Fibroblast of skin of abdomen (primary cell): ENCODE measurements at regions not wholly inside any gene's neighbourhood (a gene's known extent, or its start where the extent isn't known, plus 50 kb on each side); places are given as distances from the start of the nearest gene placed in this dataset.
"Not testable (repeated sequence)": the region's sequence is repeated elsewhere in the genome, so short reads cannot be mapped to it uniquely, and the experiment has no call there.

Experiments
- DNase-seq: peaks from one replicate; pipeline ENCODE4 v3.0.0-alpha.2; 2013

GRCh38 chr16:51290442-51291285 lies 139.6 kb upstream of the SALL1 start:
- no peak for DNase-seq

GRCh38 chr16:51289336-51289735 lies 138.3 kb upstream of the SALL1 start:
- no peak for DNase-seq

- DNase-seq, result no peak
Observed at GRCh38 chr16:51287121-51287755, 136.2 kb upstream of the SALL1 start.

GRCh38 chr16:51286272-51286671 lies 135.2 kb upstream of the SALL1 start:
- DNase-seq, result no peak

- no peak for DNase-seq
Observed at GRCh38 chr16:51276336-51276735, 125.3 kb upstream of the SALL1 start.

- DNase-seq, result no peak
Observed at GRCh38 chr16:51272420-51272819, 121.3 kb upstream of the SALL1 start.

GRCh38 chr16:51271156-51271701 lies 120.2 kb upstream of the SALL1 start:
- no peak for DNase-seq

GRCh38 chr16:51268237-51268636 lies 117.2 kb upstream of the SALL1 start:
- DNase-seq, result no peak

GRCh38 chr16:51267681-51268080 lies 116.6 kb upstream of the SALL1 start:
- DNase-seq, result no peak

GRCh38 chr16:51262428-51262827 lies 111.4 kb upstream of the SALL1 start:
- no peak for DNase-seq

- no peak for DNase-seq
Observed at GRCh38 chr16:51261919-51262318, 110.8 kb upstream of the SALL1 start.

- no peak for DNase-seq
Observed at GRCh38 chr16:51255349-51255972, 104.4 kb upstream of the SALL1 start.

- DNase-seq, result not testable (repeated sequence)
Observed at GRCh38 chr16:51254390-51254789, 103.3 kb upstream of the SALL1 start.

- DNase-seq, result no peak
Observed at GRCh38 chr16:51248217-51248616, 97.1 kb upstream of the SALL1 start.

GRCh38 chr16:51245658-51245995 lies 94.6 kb upstream of the SALL1 start:
- no peak for DNase-seq

- no peak for DNase-seq
Observed at GRCh38 chr16:51244887-51245657, 94.0 kb upstream of the SALL1 start.

- DNase-seq, result no peak
Observed at GRCh38 chr16:51243936-51244436, 92.9 kb upstream of the SALL1 start.

GRCh38 chr16:51242296-51242994 lies 91.4 kb upstream of the SALL1 start:
- no peak for DNase-seq

GRCh38 chr16:51239196-51239595 lies 88.1 kb upstream of the SALL1 start:
- DNase-seq, result no peak

- DNase-seq, result no peak
Observed at GRCh38 chr16:51237861-51238378, 86.8 kb upstream of the SALL1 start.

GRCh38 chr16:51237207-51237606 lies 86.1 kb upstream of the SALL1 start:
- DNase-seq, result no peak

GRCh38 chr16:51236583-51236982 lies 85.5 kb upstream of the SALL1 start:
- DNase-seq, result no peak
